ENCODE measurements at regions not wholly inside any gene's neighbourhood (a gene's known extent, or its start where the extent isn't known, plus 50 kb on each side); places are given as distances from the start of the nearest gene placed in this dataset.
"Not testable (repeated sequence)": the region's sequence is repeated elsewhere in the genome, so short reads cannot be mapped to it uniquely, and the experiment has no call there.

- DNase-seq = no peak
These were observed 510.1 kb downstream of the IRS2 start for GRCh38 chr13:109276261-109276660.

- no peak for DNase-seq
These were observed 510.5 kb downstream of the IRS2 start for GRCh38 chr13:109275852-109276251.

- no peak for DNase-seq
These were observed 511.1 kb downstream of the IRS2 start for GRCh38 chr13:109275139-109275745.

GRCh38 chr13:109274188-109274821, 512.1 kb downstream of the IRS2 start:
- no peak for DNase-seq

- no peak for DNase-seq
These were observed 513.0 kb downstream of the IRS2 start for GRCh38 chr13:109273326-109273751.

GRCh38 chr13:109272595-109273325, 513.6 kb downstream of the IRS2 start:
- DNase-seq = no peak

GRCh38 chr13:109271555-109272541, 514.5 kb downstream of the IRS2 start:
- no peak for DNase-seq

- DNase-seq = no peak
These were observed 515.3 kb downstream of the IRS2 start for GRCh38 chr13:109271061-109271460.

- not testable (repeated sequence) for DNase-seq
These were observed 517.0 kb downstream of the IRS2 start for GRCh38 chr13:109269381-109269780.

GRCh38 chr13:109268492-109268891, 517.9 kb downstream of the IRS2 start:
- not testable (repeated sequence) for DNase-seq

GRCh38 chr13:109267400-109267799, 519.0 kb downstream of the IRS2 start:
- DNase-seq = not testable (repeated sequence)

- not testable (repeated sequence) for DNase-seq
These were observed 521.0 kb downstream of the IRS2 start for GRCh38 chr13:109265438-109265742.

- not testable (repeated sequence) for DNase-seq
These were observed 521.6 kb downstream of the IRS2 start for GRCh38 chr13:109264603-109265437.

GRCh38 chr13:109257761-109258157, 528.6 kb downstream of the IRS2 start:
- DNase-seq = not testable (repeated sequence)

Data from hypothalamus (tissue), 51 donors.